B cell (primary cell): ENCODE measurements at regions not wholly inside any gene's neighbourhood (a gene's known extent, or its start where the extent isn't known, plus 50 kb on each side); places are given as distances from the start of the nearest gene placed in this dataset.

Experiments
- ATAC-seq: fragments of 200-7000 bp; cut with Tn5 transposase; one replicate; pipeline ENCODE4 v1.10.0; 2021; ENCODE audit warnings: low read depth, mild to moderate bottlenecking, moderate number of reproducible peaks, moderate library complexity
- CTCF ChIA-PET: fragments of 350-600 bp; sonication (Branson Sonifier 250); formaldehyde crosslinking; loops from one replicate; lab custom pipeline; 2021; ENCODE audit warnings: antibody characterized with exemption, inconsistent platforms; lab: Charles Lee
- POLR2A ChIA-PET: fragments of 350-600 bp; sonication (Branson Sonifier 250); formaldehyde crosslinking; loops from one replicate; lab custom pipeline; 2021; ENCODE audit warnings: antibody characterized with exemption; lab: Charles Lee
- DNase-seq: peaks from one replicate; pipeline ENCODE4 v3.0.0; 2013
- H2AFZ ChIP-seq: 2 replicates; pipeline ENCODE4 v1.6.1; 2012; ENCODE audit warnings: mild to moderate bottlenecking, low read depth, low read length; ENCODE audit not compliant: insufficient read depth, poor library complexity, severe bottlenecking
- H3K27ac ChIP-seq, 2 donors: 1 replicate in 1 of 2; 2 replicates in 1 of 2; pipeline ENCODE4 v1.5.1; 2012 to 2013; ENCODE audit warnings: low read length in 2 of 2, mild to moderate bottlenecking in 2 of 2, moderate library complexity in 1 of 2
- H3K27me3 ChIP-seq, 4 experiments: fragments of 200-600 bp in 1 of 4; sonication (generic) in 1 of 4; replicated peaks in 1 of 4; 1 replicate in 2 of 4; 2 replicates in 2 of 4; pipeline versions ENCODE4 v1.6.1 to v1.7.0; 2013 to 2016; ENCODE audit warnings: low read length in 3 of 4, mild to moderate bottlenecking in 2 of 4, mixed read lengths in 1 of 4, moderate library complexity in 1 of 4; ENCODE audit not compliant: insufficient read depth in 4 of 4, control insufficient read depth in 3 of 4; ENCODE audit errors: control extremely low read depth in 1 of 4
- H3K36me3 ChIP-seq, 2 experiments: replicated peaks in 1 of 2; 1 replicate in 1 of 2; 2 replicates in 1 of 2; pipeline versions ENCODE4 v1.6.1 to v1.7.1; 2013; ENCODE audit warnings: low read length in 1 of 2; ENCODE audit not compliant: insufficient read depth in 2 of 2, control insufficient read depth in 1 of 2; ENCODE audit errors: control extremely low read depth in 1 of 2, extremely low read depth in 1 of 2
- H3K4me1 ChIP-seq, 2 donors: fragments of 200-600 bp in 1 of 2; sonication (generic) in 1 of 2; 1 replicate in 1 of 2; 2 replicates in 1 of 2; pipeline versions ENCODE4 v1.5.1 to v1.6.1; 2013 to 2017; ENCODE audit warnings: low read length in 2 of 2; ENCODE audit not compliant: control insufficient read depth in 2 of 2, insufficient read depth in 2 of 2
- H3K4me2 ChIP-seq: replicated peaks from 2 replicates; pipeline ENCODE3; 2012; ENCODE audit warnings: mild to moderate bottlenecking, low read depth, low read length; ENCODE audit not compliant: poor library complexity, severe bottlenecking
- H3K4me3 ChIP-seq, 5 experiments: fragments of 200-600 bp in 1 of 5; sonication (generic) in 1 of 5; 1 replicate in 3 of 5; 2 replicates in 2 of 5; pipeline versions ENCODE4 v1.5.1 to v1.7.0; 2011 to 2016; ENCODE audit warnings: low read length in 4 of 5, mild to moderate bottlenecking in 4 of 5, low read depth in 2 of 5, control low read depth in 1 of 5, moderate library complexity in 1 of 5; ENCODE audit not compliant: insufficient read depth in 1 of 5; ENCODE audit errors: control extremely low read depth in 1 of 5, extremely low read depth in 1 of 5
- H3K79me2 ChIP-seq: fragments of 200-600 bp; sonication (generic); one replicate; pipeline ENCODE4 v1.6.0; 2016; ENCODE audit warnings: low read length; ENCODE audit not compliant: control insufficient read depth, insufficient read depth
- H3K9ac ChIP-seq: fragments of 200-600 bp; sonication (generic); 2 replicates; pipeline ENCODE4 v1.6.1; 2017; ENCODE audit warnings: mild to moderate bottlenecking, low read length, moderate library complexity
- H3K9me3 ChIP-seq, 3 donors: one replicate each; pipeline versions ENCODE4 v1.6.1 to v1.7.1; 2013; ENCODE audit warnings: low read length in 2 of 3; ENCODE audit not compliant: control insufficient read depth in 2 of 3, insufficient read depth in 1 of 3; ENCODE audit errors: control extremely low read depth in 1 of 3
- H4K20me1 ChIP-seq: 2 replicates; pipeline ENCODE4 v1.6.0; 2012; ENCODE audit warnings: mild to moderate bottlenecking, low read length; ENCODE audit not compliant: insufficient read depth, control insufficient read depth, poor library complexity, severe bottlenecking
- H3K27ac Mint-ChIP-seq: one replicate; pipeline ENCODE4 v1.8.0; 2021; ENCODE audit warnings: mixed read lengths
- H3K27me3 Mint-ChIP-seq: one replicate; pipeline ENCODE4 v1.8.0; 2021; ENCODE audit warnings: mixed read lengths
- H3K4me1 Mint-ChIP-seq: one replicate; pipeline ENCODE4 v1.8.0; 2021; ENCODE audit warnings: mixed read lengths
- H3K4me3 Mint-ChIP-seq: one replicate; pipeline ENCODE4 v1.8.0; 2021; ENCODE audit warnings: mixed read lengths
- H3K9me3 Mint-ChIP-seq: one replicate; pipeline ENCODE4 v1.8.0; 2022; ENCODE audit warnings: mixed read lengths; ENCODE audit not compliant: insufficient read depth
- CTCF ChIP-seq: fragments of 200-600 bp; IDR thresholded peaks from one replicate; pipeline ENCODE4 v1.8.0; 2022; ENCODE audit warnings: antibody characterized with exemption, mild to moderate bottlenecking
- EZH2 ChIP-seq: IDR thresholded peaks from 2 replicates; pipeline ENCODE4 v1.6.1; 2012; ENCODE audit warnings: borderline replicate concordance, low read depth, mild to moderate bottlenecking, moderate library complexity, low read length; ENCODE audit not compliant: insufficient read depth, poor library complexity, severe bottlenecking
- WGBS: methylation state at CpG from one replicate; pipeline ENCODE4 v1.1.5; 2013; ENCODE audit warnings: missing lambda C conversion rate; ENCODE audit not compliant: insufficient coverage; 5-methylcytosine and 5-hydroxymethylcytosine counted together
- intact Hi-C: fragments of 100-400 bp; cut with micrococcal nuclease; formaldehyde crosslinking; loops from one replicate; pipeline ENCODE4 v1.10.0; 2022

- H3K9ac ChIP-seq: no peak overlapping the region
- Mint-ChIP-seq H3K27me3 (no peaks in the 10 kb centered on the region), H3K27ac (no peak overlapping the region), H3K4me1 (peaks cover 5% of the 10 kb centered on the region), H3K9me3 (peaks cover 5% of the 10 kb centered on the region), H3K4me3 (no peak overlapping the region)
- no CpG with 5 or more reads among the region's 2 CpGs for WGBS
- ATAC-seq (no peak), DNase-seq (no peak)
- intact Hi-C loops: no loop called here
- peaks cover 0 to 2% (median 0%) of the 10 kb centered on the region in 3 donors for H3K9me3 ChIP-seq
- H3K4me1 ChIP-seq: no peaks in the 10 kb centered on the region
- H3K4me2 ChIP-seq: no peak overlapping the region
- H3K36me3 ChIP-seq: no peaks in the 10 kb centered on the region
- POLR2A ChIA-PET: no interaction called here
- H2AFZ ChIP-seq: no peak overlapping the region
- H4K20me1 ChIP-seq: no peaks in the 10 kb centered on the region
- no peaks in the 10 kb centered on the region for H3K79me2 ChIP-seq
- H3K27me3 ChIP-seq: no peaks in the 10 kb centered on the region
- no peak for TF ChIP-seq EZH2
- TF ChIP-seq CTCF: no peak
- H3K4me3 ChIP-seq: no peak overlapping the region
- CTCF ChIA-PET: no interaction called here
- H3K27ac ChIP-seq: no peak overlapping the region
Observed at GRCh38 chr5:8945972-8946371, 599.9 kb downstream of the SEMA5A start.

GRCh38 chr5:8949908-8950307 is 596.0 kb downstream of the SEMA5A start:
- no peak overlapping the region for H3K4me3 Mint-ChIP-seq
- peaks cover 5% of the 10 kb centered on the region for H3K4me1 Mint-ChIP-seq

More at GRCh38 chr5:8949908-8950307, 596.0 kb downstream of the SEMA5A start:
- no peak overlapping the region for H3K4me3 ChIP-seq
- H3K79me2 ChIP-seq: no peaks in the 10 kb centered on the region
- H4K20me1 ChIP-seq: no peaks in the 10 kb centered on the region
- H3K36me3 ChIP-seq: no peaks in the 10 kb centered on the region
- no peaks in the 10 kb centered on the region for H3K27me3 ChIP-seq
- WGBS: 0% methylated on average over 1 of the region's 2 CpGs
- DNase-seq: peak; percentile 2
- H2AFZ ChIP-seq: no peak overlapping the region
- Mint-ChIP-seq H3K27ac (no peak overlapping the region), H3K27me3 (no peaks in the 10 kb centered on the region), H3K9me3 (no peaks in the 10 kb centered on the region)
- no peak overlapping the region for H3K4me2 ChIP-seq
- ChIA-PET POLR2A (no interaction called here), CTCF (no interaction called here)
- no peak for TF ChIP-seq CTCF
- TF ChIP-seq EZH2: no peak
- intact Hi-C loops: no loop called here
- no peaks in the 10 kb centered on the region for H3K4me1 ChIP-seq
- no peak overlapping the region for H3K9ac ChIP-seq
- peaks cover 0 to 2% (median 0%) of the 10 kb centered on the region in 3 donors for H3K9me3 ChIP-seq
- ATAC-seq: no peak
- H3K27ac ChIP-seq: no peak overlapping the region
